ENCODE measurements at regions not wholly inside any gene's neighbourhood (a gene's known extent, or its start where the extent isn't known, plus 50 kb on each side); places are given as distances from the start of the nearest gene placed in this dataset.
"Not testable (repeated sequence)": the region's sequence is repeated elsewhere in the genome, so short reads cannot be mapped to it uniquely, and the experiment has no call there.

DNA sequence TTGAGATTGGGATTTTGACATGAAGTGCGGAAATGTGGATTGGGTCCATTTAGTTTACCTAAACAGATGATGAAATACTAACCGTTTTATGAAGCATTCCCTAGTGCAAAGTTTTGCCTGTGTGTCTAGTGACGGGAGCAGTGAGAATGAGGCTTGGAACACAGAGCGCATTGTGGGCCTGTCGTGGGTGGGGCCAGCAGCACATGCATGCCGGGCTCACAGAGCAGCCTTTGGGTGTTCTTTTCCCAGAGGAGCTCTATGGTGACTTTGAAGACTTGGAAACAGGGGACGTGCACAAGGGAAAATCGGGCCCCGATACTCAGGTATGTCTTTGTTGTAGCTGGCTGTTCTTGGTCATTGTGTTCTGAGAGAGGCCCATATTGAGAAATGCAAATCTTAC is 388.1 kb downstream of the GOLGA6L6 start:
- TF ChIP-seq, protein P1, sequence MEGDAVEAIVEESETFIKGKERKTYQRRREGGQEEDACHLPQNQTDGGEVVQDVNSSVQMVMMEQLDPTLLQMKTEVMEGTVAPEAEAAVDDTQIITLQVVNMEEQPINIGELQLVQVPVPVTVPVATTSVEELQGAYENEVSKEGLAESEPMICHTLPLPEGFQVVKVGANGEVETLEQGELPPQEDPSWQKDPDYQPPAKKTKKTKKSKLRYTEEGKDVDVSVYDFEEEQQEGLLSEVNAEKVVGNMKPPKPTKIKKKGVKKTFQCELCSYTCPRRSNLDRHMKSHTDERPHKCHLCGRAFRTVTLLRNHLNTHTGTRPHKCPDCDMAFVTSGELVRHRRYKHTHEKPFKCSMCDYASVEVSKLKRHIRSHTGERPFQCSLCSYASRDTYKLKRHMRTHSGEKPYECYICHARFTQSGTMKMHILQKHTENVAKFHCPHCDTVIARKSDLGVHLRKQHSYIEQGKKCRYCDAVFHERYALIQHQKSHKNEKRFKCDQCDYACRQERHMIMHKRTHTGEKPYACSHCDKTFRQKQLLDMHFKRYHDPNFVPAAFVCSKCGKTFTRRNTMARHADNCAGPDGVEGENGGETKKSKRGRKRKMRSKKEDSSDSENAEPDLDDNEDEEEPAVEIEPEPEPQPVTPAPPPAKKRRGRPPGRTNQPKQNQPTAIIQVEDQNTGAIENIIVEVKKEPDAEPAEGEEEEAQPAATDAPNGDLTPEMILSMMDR (IDR thresholded peaks at IDR 0.05; ENCODE audit: control extremely low read depth in 1 of 3, insufficient read depth in 1 of 3, low read depth in 1 of 3, low read length in 3 of 3), result not testable (repeated sequence)
- not testable (repeated sequence) for TF ChIP-seq TEAD4 (IDR thresholded peaks at IDR 0.05; ENCODE audit: low read depth, low read length); EP300 (IDR thresholded peaks at IDR 0.05; ENCODE audit: borderline replicate concordance in 1 of 2, low read depth in 2 of 2, low read length in 2 of 2); CBX5 (IDR thresholded peaks at IDR 0.05; ENCODE audit: low read depth, low read length); CHD1 (IDR thresholded peaks at IDR 0.05; ENCODE audit: low read depth, low read length); TAF1 (IDR thresholded peaks at IDR 0.05; ENCODE audit: low read depth, low read length); POLR2AphosphoS5 (IDR thresholded peaks at IDR 0.05; ENCODE audit: low read depth, low read length); SIRT6 (IDR thresholded peaks at IDR 0.05; ENCODE audit: low read length); POLR2A (IDR thresholded peaks at IDR 0.05; ENCODE audit: control extremely low read depth in 1 of 2, low read depth in 2 of 2, low read length in 2 of 2)
- TF ChIP-seq, protein P2, sequence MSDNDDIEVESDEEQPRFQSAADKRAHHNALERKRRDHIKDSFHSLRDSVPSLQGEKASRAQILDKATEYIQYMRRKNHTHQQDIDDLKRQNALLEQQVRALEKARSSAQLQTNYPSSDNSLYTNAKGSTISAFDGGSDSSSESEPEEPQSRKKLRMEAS (IDR thresholded peaks at IDR 0.05), result not testable (repeated sequence)
